Stimulated activated CD8-positive, alpha-beta memory T cell treated with anti-CD3 and anti-CD28 coated beads, Interleukin-15, amount 100 ng/mL, for 1 hour (primary cell): ENCODE measurements at regions not wholly inside any gene's neighbourhood (a gene's known extent, or its start where the extent isn't known, plus 50 kb on each side); places are given as distances from the start of the nearest gene placed in this dataset.

Experiments
- DNase-seq: peaks from one replicate; pipeline ENCODE4 v3.0.0-alpha.2; 2020; ENCODE audit warnings: low read depth

GRCh38 chr5:133905424-133905823 is 63.0 kb downstream of the C5orf15 start:
- DNase-seq, result no peak

DNA sequence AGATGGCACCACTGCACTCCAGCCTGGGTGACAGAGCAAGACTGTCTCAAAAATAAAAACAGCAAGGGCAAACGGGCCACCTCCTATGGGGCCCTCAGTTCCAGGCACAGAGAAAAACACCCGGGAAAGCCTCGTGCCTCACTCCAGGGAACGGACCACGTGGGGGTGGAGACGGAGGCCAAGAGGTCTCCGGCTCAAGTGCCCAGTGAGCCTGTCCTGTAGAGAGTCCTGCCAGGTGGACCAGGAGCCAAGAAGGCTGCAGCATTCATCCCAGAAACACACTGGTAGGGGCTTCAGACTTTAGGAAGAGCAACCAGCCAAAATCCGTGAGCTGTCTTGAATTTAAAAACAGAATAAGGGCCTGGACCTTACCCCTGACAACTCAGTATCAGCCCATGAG is 63.8 kb downstream of the C5orf15 start:
- no peak for DNase-seq

DNA sequence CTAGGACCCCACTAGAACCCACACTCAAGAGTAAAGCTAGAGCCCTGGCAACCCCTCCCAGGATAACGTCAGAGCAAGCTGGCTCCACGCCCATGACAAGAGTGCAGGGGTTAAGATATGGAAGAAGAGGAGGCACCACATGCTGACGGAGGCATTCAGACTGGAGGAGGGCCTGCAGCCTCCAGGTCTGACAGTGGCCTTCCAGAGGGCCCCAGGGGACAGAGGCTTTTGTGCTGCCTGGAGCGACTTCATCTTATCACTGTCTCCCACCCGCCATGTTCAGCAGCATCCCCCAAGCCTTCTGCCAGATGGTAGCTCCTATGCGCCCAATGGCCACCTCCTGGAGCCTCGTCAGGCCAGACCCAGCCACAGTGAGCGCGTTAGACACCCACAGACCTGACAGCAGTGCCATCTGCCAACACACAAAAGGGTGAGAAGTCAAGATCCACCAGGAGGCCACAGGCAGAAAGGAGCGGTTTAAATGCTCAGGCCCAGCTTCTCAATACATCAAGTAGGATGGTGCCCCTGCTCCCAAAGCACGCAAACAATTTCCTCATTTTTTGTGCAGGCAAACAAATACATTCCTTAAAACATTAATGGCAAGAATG is 65.8 kb downstream of the C5orf15 start:
- no peak for DNase-seq

DNA sequence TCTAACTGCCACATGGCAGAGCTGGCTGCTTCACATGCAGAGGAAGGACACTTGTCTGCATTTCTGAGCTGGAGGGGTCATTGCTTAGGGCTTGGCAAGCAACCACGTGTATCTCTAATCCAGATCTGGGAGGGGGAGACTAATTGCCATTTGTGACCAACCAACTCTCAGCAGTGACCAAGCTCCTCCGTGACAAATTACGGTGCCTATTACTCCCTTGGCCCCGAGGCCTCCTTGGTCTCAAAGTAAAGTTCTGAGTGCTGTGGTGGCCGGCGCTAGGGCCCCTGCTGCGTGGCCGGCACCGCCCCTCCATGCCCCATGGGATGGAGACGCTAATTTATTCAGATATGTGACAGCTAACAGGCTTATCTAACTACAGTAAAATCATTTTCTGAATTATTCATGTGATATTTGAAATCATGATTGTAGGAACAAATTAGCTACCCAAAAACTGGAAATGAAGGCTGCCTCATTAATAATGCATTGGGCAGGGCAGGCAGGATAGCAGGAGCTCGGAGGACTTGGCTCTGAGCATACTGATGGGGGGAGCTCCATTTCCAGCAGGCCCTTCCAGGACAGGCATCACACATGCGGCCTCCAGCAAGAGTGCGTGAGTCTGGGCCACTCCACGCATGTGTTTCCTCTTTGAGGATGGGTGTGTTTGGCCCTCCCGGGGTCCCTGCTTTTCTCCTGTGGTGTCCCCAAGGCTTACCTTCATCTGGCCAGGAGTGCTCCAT is 67.7 kb downstream of the C5orf15 start:
- DNase-seq, result no peak

DNA sequence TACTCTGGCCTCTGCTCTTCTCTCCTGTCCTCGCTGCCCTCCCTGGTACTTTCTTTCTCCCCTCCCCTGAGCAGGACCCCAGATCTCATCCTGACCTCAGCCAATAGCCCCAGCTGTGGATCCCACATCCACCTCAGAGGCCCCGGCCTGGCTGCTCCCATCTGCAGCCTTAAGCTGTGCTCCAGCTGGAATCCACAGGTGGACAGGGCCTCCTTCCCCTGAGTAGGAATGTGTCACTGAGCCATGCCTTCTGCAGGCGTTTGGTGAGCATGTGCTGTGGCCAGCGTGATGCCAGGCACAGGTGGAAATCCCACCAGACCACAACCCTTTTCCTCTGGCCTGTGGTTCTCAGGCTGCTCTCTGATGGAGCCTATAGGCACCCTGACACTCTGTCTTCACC is 68.9 kb downstream of the C5orf15 start:
- DNase-seq, result no peak

DNA sequence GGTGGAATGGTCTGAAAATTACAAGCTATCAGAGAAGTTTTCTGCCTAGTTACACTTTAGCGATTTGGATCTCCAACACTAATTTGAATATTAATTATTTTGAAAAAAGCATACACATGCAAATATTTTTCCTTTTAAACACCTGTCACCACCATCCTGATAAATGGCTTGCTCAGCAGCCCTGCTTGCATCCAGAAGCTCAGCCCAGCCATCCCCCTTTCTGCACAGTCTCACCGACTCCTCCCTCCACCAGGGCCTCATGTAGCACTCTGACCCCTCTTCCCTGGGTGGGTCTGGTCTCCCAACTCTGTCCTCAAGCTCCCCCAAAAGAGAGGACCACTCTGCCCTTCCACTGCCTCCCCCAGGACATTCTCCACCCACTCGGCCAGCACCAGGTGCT is 70.0 kb downstream of the C5orf15 start:
- DNase-seq, result no peak

GRCh38 chr5:133897431-133897830 is 71.0 kb downstream of the C5orf15 start:
- DNase-seq, result no peak

DNA sequence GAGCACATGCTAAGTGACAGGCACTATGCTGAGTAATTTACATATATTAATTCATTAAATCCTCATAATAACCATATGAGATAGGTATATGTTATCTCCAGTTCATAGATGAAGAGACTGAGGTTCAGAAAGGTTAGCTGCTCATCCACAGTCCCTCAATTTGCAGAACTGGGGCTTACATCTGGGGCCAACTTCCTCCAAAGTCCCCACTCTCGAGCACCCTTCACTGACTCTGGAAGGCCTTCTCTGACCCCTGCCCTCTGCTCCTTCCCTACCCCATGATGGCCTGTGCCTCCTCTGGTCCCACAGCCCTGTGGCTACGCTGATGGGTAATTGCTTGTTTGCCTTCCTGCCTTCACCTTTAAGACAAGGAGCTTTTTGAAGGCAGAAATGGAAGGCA is 71.6 kb downstream of the C5orf15 start:
- DNase-seq, result no peak

DNA sequence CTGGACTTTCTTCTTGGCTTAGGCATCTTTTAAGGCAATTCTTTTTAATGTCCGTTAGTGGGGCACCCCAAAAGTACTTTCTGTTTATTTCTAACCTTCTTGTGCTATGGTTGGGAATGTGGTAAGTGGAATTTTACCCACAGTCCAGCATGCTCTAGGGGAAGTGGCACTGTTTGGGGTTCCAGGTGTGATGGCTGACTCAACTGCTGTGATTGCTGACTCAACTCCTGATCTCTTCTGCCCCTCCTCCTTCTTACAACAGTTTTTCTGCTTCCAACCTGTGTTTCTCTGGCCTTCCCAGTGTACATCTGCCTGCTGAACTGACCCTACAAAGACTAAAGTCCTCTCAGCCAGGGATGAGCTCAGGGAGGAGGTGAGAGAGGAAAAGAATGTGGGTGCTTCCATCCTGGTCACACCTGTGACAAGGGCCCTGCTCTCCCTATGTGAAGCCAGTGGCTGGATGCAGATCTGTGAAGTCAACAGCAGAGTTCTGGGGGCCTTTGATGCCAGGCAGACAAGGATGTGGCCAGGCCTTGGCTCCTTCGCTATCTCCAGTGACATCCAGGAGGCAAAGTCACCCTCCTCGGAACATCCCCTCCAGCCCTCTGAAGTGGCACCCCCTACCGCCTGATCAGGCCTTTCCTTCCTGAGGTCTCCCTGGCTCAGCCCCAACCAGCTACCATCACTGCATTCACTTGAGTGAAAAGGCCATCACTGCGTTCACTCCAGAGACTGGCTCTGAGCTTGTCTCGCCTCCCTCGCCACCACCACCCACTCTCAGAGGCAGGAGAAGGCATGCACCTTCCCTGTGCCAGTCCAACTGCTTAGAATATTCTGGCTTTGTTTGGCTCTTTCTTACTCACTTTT is 72.2 kb downstream of the C5orf15 start:
- no peak for DNase-seq

GRCh38 chr5:133894143-133894542 is 74.3 kb downstream of the C5orf15 start:
- DNase-seq, result no peak

- no peak for DNase-seq
These were observed 75.7 kb downstream of the C5orf15 start for GRCh38 chr5:133892774-133893173.

- no peak for DNase-seq
These were observed 76.1 kb downstream of the C5orf15 start for GRCh38 chr5:133892306-133892705.

DNA sequence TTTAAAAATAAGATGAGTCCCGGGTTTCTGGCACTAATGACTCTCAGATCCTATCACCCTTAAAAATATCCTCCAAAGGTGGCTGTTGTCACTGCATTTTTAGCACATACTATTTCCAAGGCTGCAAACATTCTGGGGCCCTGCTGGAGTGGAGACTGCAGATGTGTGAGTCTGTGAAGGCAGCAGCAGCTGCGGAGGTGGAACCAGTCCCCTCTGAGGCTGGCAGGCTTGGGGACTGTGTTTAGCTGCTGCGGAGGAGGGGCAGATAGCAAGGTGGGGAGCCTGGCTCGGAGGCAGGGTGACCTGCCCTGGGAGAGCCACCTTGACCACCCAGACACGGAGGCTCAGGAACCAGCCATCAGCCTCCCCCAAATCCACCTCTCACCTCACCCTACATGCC is 77.0 kb downstream of the C5orf15 start:
- no peak for DNase-seq

DNA sequence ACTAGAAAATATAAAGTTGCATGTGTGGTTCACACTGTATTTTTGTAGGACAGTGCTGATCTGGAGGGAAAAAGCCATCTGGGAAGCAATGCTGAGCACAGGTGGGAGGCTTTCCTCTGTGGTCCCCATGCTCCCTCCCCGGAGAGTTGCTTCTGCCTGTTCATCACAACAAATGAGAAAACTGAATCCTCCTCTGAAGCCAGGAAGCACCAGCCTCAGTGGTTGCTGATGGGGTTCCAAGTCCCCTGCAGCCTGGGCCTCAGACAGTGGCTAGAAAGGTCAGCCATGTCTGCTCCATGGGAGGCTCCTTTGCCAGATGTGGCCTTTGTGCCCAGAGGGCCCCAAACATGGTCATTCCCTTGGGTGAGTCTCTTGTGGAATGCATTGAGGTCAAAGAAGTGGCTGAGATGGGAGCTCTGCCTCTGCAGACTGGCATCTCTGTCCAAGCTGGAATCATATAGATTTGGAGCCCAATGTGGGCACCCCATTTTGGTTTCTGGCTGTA is 77.6 kb downstream of the C5orf15 start:
- no peak for DNase-seq

GRCh38 chr5:133890314-133890713 is 78.1 kb downstream of the C5orf15 start:
- DNase-seq, result no peak

DNA sequence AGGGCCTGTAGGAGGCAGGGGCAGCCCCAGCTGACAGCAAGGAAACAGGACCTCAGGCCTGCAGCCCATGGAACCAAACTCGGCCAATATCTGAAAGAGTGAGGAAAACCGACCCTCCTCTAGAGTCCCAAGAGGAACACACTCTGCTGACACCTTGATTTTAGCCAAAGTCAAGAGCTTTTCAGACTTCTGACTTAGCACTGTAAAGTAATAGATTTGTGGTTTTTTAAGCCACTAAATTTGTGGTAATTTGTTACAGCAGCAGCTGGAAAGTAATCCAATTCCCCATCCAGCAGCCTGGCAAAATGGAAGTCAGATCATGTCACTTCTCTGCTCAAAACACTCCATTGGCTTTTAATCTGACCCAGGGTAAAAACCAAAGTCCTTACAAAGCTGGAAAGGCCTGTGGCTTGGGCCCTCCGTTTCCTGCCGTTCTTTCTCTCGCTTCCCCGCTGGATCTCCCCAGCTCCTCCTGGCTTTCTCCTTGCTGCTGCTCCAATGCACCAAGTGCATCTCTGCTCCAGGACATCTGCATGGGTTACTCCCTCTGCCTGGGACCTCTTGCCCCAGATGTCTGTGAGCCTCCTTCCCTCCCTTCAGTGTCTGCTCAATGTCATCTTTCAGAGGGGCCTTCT is 79.0 kb downstream of the C5orf15 start:
- no peak for DNase-seq

- no peak for DNase-seq
These were observed 79.8 kb downstream of the C5orf15 start for GRCh38 chr5:133888625-133888991.

GRCh38 chr5:133885566-133885965 is 82.9 kb downstream of the C5orf15 start:
- DNase-seq, result no peak

DNA sequence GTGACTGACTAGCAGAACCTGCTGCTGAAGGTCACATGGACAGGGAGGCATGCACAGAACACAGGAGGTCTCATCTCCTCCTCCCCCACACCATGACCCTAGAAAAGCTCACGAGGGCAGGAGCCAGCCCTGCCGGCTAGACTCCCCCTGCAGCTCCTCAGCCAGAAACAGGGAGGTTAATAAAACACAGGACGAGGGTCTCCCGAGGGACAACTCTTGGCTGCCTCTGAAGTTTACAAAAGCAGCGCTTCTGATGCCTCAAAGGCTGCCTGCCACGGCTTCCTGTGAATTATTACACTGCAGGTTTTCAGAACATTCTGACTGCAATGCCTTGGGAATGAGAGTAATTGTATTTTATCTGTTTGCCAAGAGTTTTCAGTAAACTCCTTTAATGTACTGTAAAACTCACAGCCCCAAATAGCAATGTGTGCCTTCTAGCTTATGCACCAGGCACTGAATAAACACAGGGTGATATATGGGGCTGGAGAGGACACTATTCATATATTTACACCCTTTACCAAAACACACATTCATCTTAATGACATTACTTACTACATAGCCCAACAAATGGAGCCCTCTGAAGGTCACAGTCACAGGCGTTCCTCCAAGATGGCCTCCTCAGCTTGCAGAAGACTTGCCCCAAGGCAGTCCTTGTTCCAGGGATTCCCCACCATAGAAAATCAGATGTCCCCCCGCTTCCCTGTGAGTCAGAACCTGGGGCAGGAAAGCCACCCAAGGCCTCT is 83.7 kb downstream of the C5orf15 start:
- DNase-seq, result no peak

GRCh38 chr5:133883916-133884315 is 84.5 kb downstream of the C5orf15 start:
- no peak for DNase-seq

DNA sequence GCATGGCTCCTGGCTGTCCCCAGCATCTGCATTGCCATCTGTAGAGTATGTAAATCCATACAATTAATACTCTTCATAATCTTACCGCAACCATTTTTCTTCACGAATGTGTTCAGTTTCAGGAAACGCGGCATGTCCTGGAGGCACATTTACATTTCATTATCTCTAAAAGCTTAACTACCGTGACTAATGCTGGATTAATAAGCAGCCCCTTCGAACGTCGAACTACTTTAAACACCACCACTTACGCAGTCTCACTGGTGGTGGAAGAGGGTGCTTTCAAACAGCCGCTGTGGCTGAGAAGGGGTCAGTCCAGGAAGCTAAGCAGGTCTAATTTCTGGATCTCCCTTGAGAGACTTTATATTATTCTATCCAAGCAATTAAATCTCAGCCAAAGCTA is 85.6 kb downstream of the C5orf15 start:
- no peak for DNase-seq

- DNase-seq, result no peak
These were observed 86.1 kb downstream of the C5orf15 start for GRCh38 chr5:133882389-133882695.
